Small intestine (tissue), 7 donors: ENCODE measurements at regions not wholly inside any gene's neighbourhood (a gene's known extent, or its start where the extent isn't known, plus 50 kb on each side); places are given as distances from the start of the nearest gene placed in this dataset.

Experiments used
- DNase-seq, 2 donors: peaks; one replicate each; pipeline versions ENCODE4 v3.0.0 to v3.0.0-alpha.2; 2013
- FAIRE-seq: peaks from 2 replicates; lab custom pipeline; 2012; peaks lifted over from hg19 to GRCh38; lab: Jason Lieb, UNC
- H3K27ac ChIP-seq, 3 donors: one replicate each; pipeline ENCODE4 v1.5.1; 2013; ENCODE audit warnings: low read length in 2 of 3, mild to moderate bottlenecking in 2 of 3, control low read depth in 1 of 3, inconsistent platforms in 1 of 3, low read depth in 1 of 3, moderate library complexity in 1 of 3
- H3K27me3 ChIP-seq, 3 donors: one replicate each; pipeline ENCODE4 v1.6.1; 2013; ENCODE audit warnings: low read length in 3 of 3, inconsistent platforms in 1 of 3; ENCODE audit not compliant: control insufficient read depth in 3 of 3, insufficient read depth in 3 of 3
- H3K36me3 ChIP-seq, 3 donors: one replicate each; pipeline ENCODE4 v1.6.1; 2013; ENCODE audit warnings: low read length in 3 of 3, inconsistent platforms in 1 of 3, low read depth in 1 of 3, mild to moderate bottlenecking in 1 of 3, moderate library complexity in 1 of 3; ENCODE audit not compliant: control insufficient read depth in 3 of 3, insufficient read depth in 2 of 3
- H3K4me1 ChIP-seq, 3 donors: one replicate each; pipeline ENCODE4 v1.6.1; 2013; ENCODE audit warnings: low read length in 2 of 3, inconsistent platforms in 1 of 3, low read depth in 1 of 3, mild to moderate bottlenecking in 1 of 3, moderate library complexity in 1 of 3; ENCODE audit not compliant: control insufficient read depth in 3 of 3, insufficient read depth in 2 of 3
- H3K4me3 ChIP-seq, 3 donors: one replicate each; pipeline ENCODE4 v1.5.1; 2013; ENCODE audit warnings: low read length in 3 of 3, control low read depth in 1 of 3, inconsistent platforms in 1 of 3, low read depth in 1 of 3, mild to moderate bottlenecking in 1 of 3, moderate library complexity in 1 of 3
- H3K9me3 ChIP-seq, 2 donors: one replicate each; pipeline ENCODE4 v1.6.1; 2013; ENCODE audit warnings: low read depth in 1 of 2, low read length in 1 of 2; ENCODE audit not compliant: control insufficient read depth in 2 of 2, insufficient read depth in 1 of 2
- WGBS, 3 donors: extraction: QIAGEN DNeasy Blood & Tissue Kit; methylation state at CpG; one replicate each; pipeline ENCODE4 v1.1.7; 2013; 5-methylcytosine and 5-hydroxymethylcytosine counted together
- donor health status: healthy with polysubstance abuse.
- donor health status: control.
- donor health status: control.
- donor health status: Bipolar disorder and iron deficiency.
- donor health status: healthy.

DNA sequence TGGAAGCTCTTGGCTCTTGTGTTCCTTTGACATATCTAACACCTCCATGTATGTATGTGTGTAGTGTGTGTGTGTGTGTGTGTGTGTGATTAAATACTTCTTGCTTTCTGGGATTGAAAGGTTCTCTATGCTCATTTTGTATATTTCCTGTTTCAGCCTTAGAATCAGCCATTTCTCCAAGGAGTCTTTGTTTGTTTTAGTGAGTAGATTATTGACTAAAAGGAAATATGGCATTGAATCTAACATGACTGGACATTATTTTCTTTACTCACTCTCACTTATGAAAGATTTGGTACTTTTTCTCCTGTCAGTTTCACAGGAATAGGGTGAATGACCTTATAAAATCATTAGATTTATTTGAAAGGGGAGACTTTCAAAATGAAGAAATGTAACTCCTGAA, 413.8 kb upstream of the SLC14A2 start:
- Histone ChIP-seq H3K36me3 (no peaks in the 10 kb centered on the region), H3K27ac (no peak overlapping the region), H3K4me3 (no peak overlapping the region), H3K9me3 (peaks cover 0 to 2% of the 10 kb centered on the region in 2 donors), H3K27me3 (no peaks in the 10 kb centered on the region), H3K4me1 (peaks cover 0 to 3% (median 0%) of the 10 kb centered on the region in 3 donors)
- FAIRE-seq (no peak), DNase-seq (no peak)

DNA sequence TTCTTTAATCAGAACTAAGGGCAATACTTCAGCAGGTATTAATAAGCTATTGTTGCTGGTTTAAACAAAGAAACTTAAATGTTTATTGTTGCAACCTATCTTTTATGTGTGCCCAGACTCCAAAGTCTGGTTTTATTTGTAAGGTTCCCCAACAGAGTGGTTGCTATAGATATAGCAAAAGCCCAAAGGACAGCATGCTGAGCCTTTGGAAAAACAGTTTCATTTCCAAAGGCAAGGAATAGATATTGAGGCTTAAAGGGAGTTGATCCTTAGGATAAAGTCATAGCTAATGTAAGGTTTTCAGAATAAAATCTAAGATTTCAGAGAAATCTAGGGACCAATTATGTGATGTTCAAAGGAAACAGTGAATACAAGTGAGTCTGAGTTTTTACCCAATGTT, 413.2 kb upstream of the SLC14A2 start:
- FAIRE-seq = no peak
- Histone ChIP-seq H3K27ac (no peak overlapping the region), H3K4me3 (no peak overlapping the region), H3K4me1 (peaks cover 0 to 3% (median 0%) of the 10 kb centered on the region in 3 donors), H3K36me3 (no peaks in the 10 kb centered on the region), H3K9me3 (peaks cover 0 to 2% of the 10 kb centered on the region in 2 donors), H3K27me3 (no peaks in the 10 kb centered on the region)
- DNase-seq = peak in 1 of 2 donors; percentile 27

DNA sequence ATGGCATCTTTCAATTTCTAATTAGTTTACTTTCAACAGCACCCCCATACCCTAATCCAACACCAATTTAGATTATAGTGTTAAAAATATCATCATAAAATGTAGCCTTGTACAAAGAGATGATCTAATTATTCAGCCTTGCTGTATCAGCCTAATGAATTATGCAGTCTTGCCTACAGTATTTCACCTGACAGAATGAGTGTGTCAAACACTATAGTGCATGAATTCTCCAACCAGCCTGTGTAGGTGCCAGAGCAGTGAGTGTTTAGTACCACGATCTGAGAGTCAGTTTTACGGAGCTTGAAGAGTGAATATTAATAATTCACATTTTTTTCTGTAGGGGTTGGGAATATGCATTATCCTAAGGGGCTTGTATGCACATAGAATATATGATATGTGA, 411.6 kb upstream of the SLC14A2 start:
- Histone ChIP-seq H3K9me3 (peaks cover 0 to 2% of the 10 kb centered on the region in 2 donors), H3K27me3 (no peaks in the 10 kb centered on the region), H3K4me3 (no peak overlapping the region), H3K36me3 (no peaks in the 10 kb centered on the region), H3K4me1 (peaks cover 0 to 3% (median 0%) of the 10 kb centered on the region in 3 donors), H3K27ac (no peak overlapping the region)
- no peak for FAIRE-seq
- no peak for DNase-seq
- 88 to 97% (median 90%) methylated on average over 2 of the region's 2 CpGs for WGBS, 3 donors

DNA sequence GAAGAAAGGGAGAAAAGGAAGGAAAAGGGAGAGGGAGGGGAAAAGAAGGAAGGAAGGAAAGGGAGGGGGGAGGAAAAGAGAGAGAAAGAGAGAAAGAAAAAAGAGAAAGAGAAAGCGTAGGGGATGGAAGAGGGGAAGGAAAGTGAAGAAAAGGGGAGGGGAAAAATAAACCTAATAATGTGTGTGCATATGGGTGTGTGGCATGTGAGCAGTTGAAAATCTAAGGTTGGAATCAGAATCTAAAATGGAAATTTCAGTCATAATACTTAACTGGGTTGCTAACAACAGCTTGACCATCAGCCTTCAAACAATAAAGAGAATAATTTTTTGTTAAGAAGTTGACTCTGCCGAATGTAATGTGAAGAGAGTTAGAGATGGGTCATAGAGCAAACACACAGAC, 407.9 kb upstream of the SLC14A2 start:
- Histone ChIP-seq H3K9me3 (no peaks in the 10 kb centered on the region), H3K36me3 (no peaks in the 10 kb centered on the region), H3K4me1 (no peaks in the 10 kb centered on the region), H3K27ac (no peak overlapping the region), H3K4me3 (no peak overlapping the region), H3K27me3 (no peaks in the 10 kb centered on the region)
- 73 to 81% (median 75%) methylated on average over 2 of the region's 2 CpGs for WGBS, 3 donors
- FAIRE-seq = no peak
- DNase-seq = no peak

DNA sequence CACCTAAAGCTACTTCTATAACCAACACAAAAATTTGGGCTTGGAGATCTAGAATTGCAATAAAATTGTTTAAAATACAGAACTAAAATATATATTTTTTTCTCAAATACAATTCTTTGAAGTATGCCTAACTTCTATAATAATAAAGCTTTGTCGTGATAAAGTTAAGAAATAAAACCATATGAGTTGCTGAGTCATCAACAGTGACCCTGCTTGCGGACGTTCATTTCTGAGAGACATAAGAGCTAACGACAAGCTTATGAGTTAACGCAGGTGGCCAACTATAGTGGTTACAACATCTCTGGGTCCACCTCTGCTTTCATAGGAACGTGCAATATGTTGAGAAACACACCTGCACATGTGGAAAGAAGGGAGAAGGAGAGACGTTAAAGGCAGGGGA, 407.1 kb upstream of the SLC14A2 start:
- DNase-seq = no peak

DNA sequence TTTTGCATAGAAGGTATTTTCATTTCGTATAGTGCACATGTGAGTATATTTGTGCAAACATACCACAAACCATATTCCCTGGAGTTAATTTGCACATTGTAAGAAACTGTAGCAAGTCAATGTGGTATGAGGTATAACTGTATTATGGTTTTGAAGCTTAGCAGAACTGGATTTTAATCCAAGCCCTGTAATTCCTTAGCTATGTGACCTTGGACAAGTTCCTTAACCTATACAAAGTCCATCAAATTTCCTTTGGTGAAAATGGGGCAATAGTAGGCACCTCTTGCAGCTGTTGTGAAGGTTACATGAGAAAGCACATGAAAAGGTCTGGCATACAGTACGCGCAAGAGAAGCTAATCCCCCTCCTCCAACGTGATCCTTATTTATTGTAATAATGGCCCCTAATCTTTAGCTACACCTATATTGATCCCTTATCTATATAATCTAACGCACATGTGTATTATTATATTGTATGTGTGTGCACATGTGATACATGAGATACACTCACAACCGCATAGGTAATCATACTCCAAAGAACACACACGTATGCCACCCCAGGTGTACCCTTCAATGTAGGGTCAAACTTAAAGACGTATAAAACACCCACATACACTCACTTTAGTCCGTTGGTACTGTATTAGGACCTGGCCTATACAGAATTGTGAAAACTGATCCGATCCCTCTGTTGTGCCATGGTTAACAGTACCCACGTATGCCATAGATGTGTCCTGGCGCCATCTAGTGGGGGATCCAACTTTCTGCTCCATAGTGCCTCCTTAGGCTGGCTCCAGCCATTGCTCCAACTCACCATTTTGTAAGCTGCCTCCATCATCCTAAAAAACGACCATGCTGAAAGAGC, 402.9 kb upstream of the SLC14A2 start:
- peak; percentile 78 to 84 for DNase-seq
- H3K36me3 ChIP-seq = no peaks in the 10 kb centered on the region
- WGBS, 3 donors = 50 to 60% (median 54%) methylated on average over 13 of the region's 13 CpGs
- H3K27ac ChIP-seq = no peak overlapping the region
- H3K4me1 ChIP-seq = no peaks in the 10 kb centered on the region
- H3K4me3 ChIP-seq = no peak overlapping the region
- no peaks in the 10 kb centered on the region for H3K9me3 ChIP-seq
- no peaks in the 10 kb centered on the region for H3K27me3 ChIP-seq
- FAIRE-seq = no peak

More for the DNA sequence above, 407.1 kb upstream of the SLC14A2 start:
- Histone ChIP-seq H3K36me3 (no peaks in the 10 kb centered on the region), H3K4me3 (no peak overlapping the region), H3K4me1 (no peaks in the 10 kb centered on the region), H3K9me3 (no peaks in the 10 kb centered on the region), H3K27ac (no peak overlapping the region), H3K27me3 (no peaks in the 10 kb centered on the region)
- WGBS, 3 donors = 87% methylated on average over 7 of the region's 7 CpGs
- no peak for FAIRE-seq

DNA sequence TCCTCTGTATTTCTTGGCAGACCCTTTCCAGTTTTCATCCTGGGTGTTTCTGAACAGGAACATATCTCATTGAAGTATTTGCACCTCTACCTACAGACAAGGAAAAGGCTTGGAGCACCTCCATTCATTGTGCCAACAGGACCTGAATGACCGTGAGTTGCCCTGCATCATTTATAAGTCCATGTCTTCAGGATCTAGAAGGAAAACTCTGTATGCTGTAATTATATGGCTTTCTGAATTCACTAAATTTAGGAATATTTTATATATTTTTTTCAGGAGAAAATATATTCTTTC, 402.3 kb upstream of the SLC14A2 start:
- FAIRE-seq (no peak), DNase-seq (no peak)
- 96 to 100% (median 98%) methylated on average over 1 of the region's 1 CpG for WGBS, 3 donors
- Histone ChIP-seq H3K4me1 (no peaks in the 10 kb centered on the region), H3K27ac (no peak overlapping the region), H3K9me3 (no peaks in the 10 kb centered on the region), H3K4me3 (no peak overlapping the region), H3K27me3 (no peaks in the 10 kb centered on the region), H3K36me3 (no peaks in the 10 kb centered on the region)

DNA sequence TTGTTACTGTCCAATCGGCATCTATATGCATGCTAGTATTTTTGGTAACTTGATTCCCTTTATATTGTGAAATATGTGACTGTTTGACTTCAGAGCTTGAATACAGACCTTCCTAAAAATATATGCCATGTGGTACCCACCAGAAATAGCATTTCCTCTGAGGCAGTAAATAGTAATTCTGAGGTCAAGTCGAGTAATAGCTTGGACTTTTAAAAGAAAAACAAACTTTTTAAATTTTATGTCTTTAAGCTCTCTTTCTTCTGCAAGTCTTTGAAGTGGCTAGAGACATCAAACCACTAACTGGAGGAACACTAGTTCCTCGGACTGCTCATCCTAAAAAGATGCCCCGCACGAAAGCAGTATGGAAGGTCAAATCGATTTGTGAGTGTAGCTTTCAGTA, 396.8 kb upstream of the SLC14A2 start:
- no peak overlapping the region for H3K27ac ChIP-seq
- no peak for DNase-seq
- no peaks in the 10 kb centered on the region for H3K4me1 ChIP-seq
- FAIRE-seq = no peak
- H3K36me3 ChIP-seq = no peaks in the 10 kb centered on the region
- H3K27me3 ChIP-seq = no peaks in the 10 kb centered on the region
- no peak overlapping the region for H3K4me3 ChIP-seq
- H3K9me3 ChIP-seq = no peaks in the 10 kb centered on the region
- 72 to 89% (median 84%) methylated on average over 6 of the region's 6 CpGs for WGBS, 3 donors

DNA sequence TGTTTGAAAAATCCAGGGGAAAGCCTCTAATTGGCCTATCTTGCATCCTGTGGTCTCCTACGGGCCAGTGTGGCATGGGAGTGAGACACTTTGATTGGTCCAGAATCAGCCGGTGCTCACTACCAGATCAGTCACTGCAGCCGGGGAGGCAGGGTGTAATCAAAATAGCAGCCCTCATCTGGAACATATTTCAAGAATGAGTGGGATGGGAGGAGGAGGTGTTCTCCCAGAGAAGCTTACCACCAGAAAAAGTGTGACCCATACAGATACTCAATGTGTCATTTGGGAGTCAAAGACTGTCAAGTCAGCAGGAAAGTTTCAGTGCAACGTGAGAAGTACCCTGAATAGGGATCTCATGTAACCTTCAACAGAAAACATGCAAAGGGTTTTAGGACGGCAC, 393.9 kb upstream of the SLC14A2 start:
- FAIRE-seq (no peak), DNase-seq (no peak)
- no peak overlapping the region for H3K27ac ChIP-seq
- H3K9me3 ChIP-seq = no peaks in the 10 kb centered on the region
- no peak overlapping the region for H3K4me3 ChIP-seq
- no peaks in the 10 kb centered on the region for H3K36me3 ChIP-seq
- H3K4me1 ChIP-seq = no peaks in the 10 kb centered on the region
- 84 to 90% (median 88%) methylated on average over 5 of the region's 5 CpGs for WGBS, 3 donors
- no peaks in the 10 kb centered on the region for H3K27me3 ChIP-seq
